Urothelium cell line (cell line): ENCODE measurements at regions not wholly inside any gene's neighbourhood (a gene's known extent, or its start where the extent isn't known, plus 50 kb on each side); places are given as distances from the start of the nearest gene placed in this dataset.

ENCODE experiments used
- DNase-seq: peaks from one replicate; pipeline ENCODE4 v3.0.0; 2011; ENCODE audit warnings: low spot score, mixed read lengths
- FAIRE-seq: peaks from 2 replicates; lab custom pipeline; 2011; peaks lifted over from hg19 to GRCh38; lab: Jason Lieb, UNC

DNA sequence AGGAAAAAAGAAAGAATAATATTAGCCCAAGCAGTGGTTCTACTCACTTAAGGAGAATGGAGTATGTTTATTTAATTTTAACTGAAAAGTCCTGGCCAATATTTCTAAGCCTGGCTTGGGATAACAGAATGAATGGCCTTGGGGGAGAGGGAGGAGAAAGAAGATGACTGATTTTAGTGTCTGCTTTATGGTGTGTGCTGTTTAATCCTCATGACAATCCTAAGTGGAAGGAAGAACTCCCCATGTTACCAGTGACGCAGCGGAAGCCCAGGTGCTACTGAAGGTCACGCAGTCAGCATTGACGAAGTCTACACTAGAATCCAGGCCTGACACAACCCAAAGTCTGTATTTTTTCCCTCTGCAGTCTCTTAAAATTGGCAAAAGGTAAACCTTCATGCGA is 50.5 kb downstream of the PALM2AKAP2 start:
- FAIRE-seq, result no peak
- DNase-seq, result no peak

DNA sequence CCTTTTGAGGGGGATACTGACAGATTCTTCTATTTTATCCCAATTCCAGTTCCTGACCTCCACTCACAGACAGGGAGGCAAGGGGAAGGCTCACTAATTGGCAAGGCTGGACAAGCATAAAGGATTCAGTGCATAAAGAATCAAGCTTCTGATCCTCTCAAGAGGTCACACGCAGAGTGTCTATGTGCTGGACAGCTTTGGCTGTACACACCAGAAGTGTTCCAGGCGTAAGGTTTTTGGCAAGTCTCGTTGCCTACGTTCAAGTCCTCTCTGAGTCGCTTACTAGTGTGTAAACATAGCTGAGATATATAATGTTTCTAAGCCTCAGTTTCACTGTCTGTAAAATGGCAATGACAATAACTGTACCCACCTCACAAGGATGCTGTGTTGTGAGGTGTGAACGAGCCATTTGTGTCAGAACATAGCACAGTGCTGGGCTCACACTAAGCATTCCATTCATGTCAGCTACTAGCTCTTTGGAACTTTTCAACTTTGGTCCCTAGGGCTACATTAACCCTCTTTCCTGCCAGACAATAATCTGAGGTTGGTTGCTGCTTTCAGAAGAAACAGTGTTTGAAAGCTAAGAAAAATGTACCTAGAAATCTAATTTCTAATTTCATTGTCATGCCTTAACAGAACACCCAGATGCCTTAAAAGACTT is 52.1 kb downstream of the PALM2AKAP2 start:
- FAIRE-seq (no peak), DNase-seq (no peak)

DNA sequence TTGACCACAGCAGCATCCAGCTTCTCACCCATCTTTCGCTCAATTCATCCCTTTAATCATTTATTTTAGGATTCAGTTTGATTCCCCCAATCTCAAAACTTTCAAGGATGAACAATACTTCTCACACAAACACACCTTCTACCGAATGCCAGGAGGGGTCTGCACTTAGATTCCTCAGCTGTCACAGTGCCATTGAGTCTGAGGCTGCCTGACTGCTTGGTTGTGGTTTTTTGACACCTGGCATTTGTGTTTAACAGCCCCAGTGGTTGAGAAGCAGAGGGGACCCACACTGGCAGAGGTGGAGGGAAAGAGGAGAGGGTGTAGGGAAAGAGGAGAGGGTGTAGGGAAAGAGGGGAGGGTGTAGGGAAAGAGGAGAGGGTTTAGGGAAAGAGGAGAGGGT is 54.9 kb downstream of the PALM2AKAP2 start:
- FAIRE-seq, result no peak
- no peak for DNase-seq

DNA sequence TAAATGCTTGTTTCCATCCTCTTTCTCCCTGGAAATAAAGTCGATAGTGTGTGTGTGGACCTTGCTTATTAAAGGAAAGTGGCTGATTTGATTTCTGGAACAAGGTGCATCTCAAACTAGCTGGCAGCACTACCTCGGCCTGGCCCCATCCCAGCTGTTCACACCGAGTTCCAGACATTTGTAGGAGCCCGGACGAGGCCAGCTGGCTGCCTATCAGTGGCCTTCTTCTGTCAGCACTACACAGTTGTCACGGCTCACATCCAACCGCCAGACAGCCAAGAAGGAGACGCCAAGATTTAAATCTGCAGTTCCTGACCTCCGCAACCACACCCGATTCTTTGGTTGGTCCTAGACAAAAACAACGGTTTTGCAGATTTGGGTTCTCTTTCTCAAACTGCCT is 63.6 kb downstream of the PALM2AKAP2 start:
- FAIRE-seq (no peak), DNase-seq (no peak)

DNA sequence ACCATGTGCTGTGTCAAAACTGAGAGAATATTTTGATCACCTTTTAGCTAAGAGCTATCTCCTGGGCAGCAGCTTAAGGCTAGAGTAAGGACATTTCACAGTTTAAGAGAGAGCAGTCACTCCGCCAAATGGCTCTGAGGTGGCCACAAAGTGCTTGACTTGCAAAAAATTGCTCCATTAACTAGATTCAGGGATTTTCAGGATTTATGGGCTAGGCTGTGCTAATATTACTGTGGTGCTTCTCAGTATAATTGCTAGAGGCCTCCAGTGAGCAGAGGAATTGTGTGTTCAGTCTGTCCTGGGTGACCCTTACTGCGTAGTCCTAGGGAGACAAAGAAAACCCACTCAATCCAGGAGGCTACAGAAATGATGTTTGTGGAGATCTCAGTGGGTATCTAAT is 65.2 kb downstream of the PALM2AKAP2 start:
- no peak for DNase-seq
- no peak for FAIRE-seq

DNA sequence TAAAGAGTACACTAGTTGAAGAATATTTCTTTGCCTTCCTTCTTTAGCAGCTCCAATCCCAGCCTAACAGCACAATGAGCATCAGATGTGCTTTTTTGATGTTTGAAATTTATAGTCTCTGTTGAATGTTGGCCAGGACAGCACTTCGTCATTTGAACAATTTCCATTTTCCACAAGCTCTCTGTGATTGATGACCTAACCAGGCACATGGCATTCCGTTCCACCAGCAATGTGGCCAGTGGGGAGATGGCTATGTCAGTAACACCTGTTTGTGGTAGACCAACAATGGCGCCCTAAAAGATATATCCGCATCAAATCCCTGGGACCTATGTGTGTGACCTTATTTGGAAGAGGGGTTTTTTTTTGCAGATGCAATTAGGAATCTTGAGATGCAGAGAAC is 66.8 kb downstream of the PALM2AKAP2 start:
- FAIRE-seq (no peak), DNase-seq (no peak)

DNA sequence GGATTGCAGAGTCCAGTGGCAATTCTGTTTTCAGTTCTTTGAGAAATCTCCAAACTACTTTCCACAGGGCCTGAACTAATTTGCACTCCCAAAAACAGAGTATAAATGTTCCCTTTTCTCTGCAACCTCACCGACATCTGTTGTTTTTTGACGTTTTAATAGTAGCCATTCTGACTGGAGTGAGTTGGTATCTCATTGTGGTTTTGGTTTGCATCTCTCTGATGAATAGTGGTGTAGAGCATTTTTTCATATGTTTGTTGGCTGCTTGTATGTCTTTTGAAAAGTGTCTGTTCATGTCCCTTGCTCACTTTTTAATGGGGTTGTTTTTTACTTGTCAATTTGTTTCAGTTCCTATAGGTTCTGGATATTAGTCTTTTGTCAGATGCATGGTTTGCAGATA is 72.6 kb downstream of the PALM2AKAP2 start:
- FAIRE-seq (no peak), DNase-seq (no peak)

DNA sequence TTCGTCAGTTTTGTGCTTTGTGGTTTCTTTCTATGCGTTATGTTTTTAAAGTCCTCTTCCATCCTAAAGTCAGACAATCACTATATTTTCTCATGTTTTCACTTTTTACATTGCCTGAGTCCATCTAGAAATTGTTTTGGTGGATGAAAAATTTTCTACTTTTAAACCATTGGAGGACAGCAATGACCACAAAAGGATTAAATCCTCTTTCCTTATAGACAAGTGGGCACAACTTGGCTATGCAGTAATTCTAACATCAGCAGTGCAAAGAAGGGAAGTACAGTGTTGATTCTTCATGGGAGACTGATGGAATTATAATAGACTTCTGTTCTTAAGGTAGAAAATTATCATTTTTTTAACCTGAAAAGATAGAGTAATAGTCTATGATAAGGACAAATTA is 75.5 kb downstream of the PALM2AKAP2 start:
- no peak for DNase-seq
- FAIRE-seq, result no peak

DNA sequence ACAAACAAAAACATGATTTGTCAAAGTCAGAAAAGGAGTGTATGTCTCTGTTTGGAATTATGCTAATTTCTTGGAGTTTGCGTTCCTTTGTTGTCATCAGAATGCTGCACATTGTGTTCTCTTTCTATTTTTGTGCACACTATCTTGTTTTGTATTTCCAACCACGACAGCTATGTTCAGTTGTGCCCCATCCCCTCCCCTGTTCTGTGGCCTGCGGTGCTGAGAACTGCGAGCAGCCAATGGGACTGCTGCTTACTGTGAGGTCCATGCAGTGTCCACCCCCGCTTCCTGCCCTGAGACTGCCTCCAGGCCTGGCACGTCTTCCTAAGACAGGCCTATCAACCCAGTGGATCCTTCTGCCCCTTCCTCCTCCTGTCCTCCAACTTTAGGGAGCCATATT is 76.8 kb downstream of the PALM2AKAP2 start:
- FAIRE-seq (no peak), DNase-seq (peak; percentile 12)

DNA sequence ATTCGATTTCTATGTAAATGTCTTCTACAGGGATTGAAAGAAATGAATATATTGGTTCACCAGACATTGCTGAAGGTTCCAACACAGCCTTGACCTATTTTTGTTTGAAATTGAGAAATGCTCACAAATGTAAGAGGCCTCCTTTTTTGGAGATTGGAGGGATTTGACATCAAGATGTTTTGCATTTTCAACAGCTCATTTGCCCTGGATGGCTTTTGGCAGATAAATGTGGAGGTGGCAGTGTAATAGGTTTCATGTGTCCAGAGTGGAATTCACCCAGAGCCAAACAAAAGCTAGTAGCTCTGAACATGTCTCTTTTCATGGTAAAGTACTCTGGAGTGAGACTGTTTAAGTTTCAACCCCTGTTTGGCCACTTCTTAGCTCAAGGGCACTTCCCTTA is 77.3 kb downstream of the PALM2AKAP2 start:
- FAIRE-seq (no peak), DNase-seq (no peak)

DNA sequence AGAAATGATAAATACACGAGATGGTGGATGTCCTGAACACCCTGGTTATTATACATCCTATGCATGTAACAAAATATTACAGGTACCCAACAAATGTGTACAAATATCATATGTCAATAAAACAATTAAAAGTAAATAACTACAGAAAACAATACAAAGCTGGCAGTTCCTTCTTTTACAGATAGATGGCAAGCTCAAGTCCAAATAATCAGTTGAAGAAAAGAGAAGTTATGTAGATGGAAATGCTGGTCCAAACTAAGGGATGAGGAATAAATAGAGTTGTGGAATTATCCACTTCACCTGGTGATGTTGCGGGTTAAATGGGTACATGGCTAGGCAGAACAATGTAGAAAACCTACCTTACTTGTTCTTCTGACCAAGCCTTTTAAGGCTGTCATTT is 79.4 kb downstream of the PALM2AKAP2 start:
- DNase-seq (no peak), FAIRE-seq (no peak)

DNA sequence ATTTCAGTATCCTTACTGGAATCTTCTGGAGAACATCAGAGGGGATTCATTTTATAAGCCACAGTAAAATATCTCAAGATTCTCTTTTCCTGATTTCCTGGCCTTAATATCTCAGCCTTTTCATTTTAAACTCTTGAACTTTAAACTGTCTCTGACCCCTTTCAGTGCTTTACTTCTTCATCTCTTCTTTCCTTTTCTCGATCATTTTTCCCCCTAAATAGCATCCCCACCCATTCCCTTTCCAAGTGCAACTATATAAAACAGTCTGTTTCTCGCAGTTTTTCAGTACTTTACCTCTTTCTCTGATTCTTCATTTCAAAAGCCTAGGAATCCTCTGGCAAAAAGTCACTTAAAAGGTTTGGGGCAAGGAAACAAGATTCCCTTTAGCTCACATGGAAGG is 80.5 kb downstream of the PALM2AKAP2 start:
- FAIRE-seq (no peak), DNase-seq (no peak)

DNA sequence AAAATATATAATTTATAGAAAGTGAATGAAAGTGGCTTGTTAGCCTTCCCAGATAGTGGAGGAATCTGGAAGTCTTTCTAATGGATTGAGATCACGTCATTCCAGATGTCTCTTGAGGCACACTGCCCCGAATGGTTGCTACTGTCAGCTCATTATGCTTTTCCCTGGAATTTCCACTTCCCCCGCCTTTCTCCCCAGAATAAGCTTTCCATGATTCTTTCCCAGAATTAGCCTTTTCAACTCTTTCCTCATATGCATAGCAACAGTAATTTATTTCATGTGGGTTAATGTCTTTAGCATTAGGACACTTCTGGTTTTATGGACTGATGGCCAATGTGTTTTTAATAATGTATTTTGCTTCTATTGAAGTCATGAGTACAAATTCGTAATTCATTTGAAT is 81.5 kb downstream of the PALM2AKAP2 start:
- DNase-seq (no peak), FAIRE-seq (no peak)

DNA sequence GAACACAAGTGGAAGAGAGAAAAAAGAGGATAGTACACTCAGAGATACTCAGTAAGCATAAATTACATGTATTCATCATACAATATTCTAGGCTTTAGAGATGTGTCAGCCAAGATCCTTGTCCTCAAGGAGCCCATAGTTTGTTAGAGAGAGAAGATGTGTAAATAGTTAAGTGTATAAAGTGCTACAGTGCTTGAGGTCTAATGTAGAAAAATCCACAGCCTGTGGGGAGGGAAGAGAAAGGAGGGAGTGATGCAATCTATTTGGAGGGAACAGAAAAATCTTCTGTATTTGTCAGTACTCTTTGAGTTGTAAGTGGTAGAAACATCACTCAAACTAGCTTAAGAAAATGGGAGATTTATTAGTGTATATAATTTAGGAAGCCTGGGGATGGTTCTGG is 81.9 kb downstream of the PALM2AKAP2 start:
- no peak for DNase-seq

DNA sequence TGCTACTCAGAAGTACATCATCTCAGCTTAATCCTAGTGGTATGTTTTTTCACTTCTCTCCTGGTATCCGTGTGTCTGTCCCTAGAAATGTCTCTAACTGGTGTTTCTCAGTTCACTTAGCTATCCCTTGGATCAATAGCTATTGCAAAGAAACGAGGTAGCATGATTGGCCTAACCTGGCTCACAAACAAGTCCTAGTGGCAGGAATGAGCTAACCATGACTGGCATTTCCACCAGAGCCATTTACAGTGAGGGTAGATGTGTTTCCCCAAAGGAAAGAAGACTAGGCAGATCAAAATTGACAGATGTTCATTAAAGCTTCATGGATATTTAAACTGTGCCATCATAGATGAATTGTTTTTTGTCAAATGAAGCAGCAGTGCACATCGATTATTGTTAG is 82.5 kb downstream of the PALM2AKAP2 start:
- FAIRE-seq, result no peak
- DNase-seq, result no peak

More for the DNA sequence above, 81.9 kb downstream of the PALM2AKAP2 start:
- FAIRE-seq, result no peak

DNA sequence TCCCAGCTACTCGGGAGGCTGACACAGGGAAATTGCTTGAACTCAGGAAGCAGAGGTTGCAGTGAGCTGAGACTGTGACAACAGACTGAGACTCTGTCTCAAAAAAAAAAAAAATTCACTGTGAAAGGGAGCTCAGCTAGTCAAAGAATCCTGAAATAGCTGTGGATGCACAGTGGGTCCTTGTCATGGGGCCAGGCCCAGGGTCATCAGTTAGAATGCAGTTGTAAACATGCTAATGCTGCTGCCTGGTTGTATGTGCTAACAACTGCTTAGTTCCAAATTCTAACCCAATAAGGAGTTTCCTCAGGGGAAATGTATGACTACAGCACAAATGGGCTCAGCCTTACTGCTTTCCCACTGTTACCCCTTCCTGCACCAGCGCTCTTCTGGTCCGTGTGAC is 84.0 kb downstream of the PALM2AKAP2 start:
- no peak for DNase-seq

DNA sequence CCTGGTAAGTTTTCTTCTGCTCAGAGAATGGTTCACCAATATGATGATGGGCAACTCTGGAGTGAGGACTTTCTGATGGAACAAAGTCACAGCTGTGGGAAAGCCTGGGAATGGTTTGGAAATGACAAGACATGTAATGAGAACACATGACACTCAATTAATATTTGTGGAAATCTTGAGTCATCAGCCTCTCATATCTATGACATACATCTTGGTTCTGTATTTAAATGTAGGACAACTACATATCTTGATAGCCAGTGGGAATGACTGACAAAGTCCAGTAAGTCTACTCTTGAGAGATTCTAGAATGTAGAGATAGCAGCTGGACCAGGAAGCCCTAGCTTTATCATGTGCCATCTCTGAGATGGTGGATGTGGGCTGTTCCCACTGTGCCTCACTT is 85.5 kb downstream of the PALM2AKAP2 start:
- no peak for FAIRE-seq
- no peak for DNase-seq

More for the DNA sequence above, 84.0 kb downstream of the PALM2AKAP2 start:
- FAIRE-seq, result no peak

DNA sequence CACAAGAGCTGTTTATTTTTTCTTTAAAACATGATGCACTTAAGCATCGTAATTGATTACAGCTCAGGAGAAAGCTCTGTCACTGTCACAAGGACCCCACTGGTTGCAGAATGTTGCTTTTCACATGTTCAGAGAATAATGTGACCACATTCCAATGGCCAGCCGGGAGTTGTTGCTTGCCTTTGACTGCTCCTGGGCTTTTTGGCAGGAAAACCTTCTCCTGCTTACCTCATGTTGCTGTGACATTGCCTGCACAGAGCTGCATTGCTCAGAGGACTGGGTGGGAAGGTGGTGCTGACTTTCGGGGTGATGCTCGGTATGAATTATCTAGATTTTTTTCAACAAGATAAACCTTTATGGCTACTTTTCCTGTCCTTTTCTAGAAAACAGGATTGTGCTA is 88.2 kb downstream of the PALM2AKAP2 start:
- FAIRE-seq (no peak), DNase-seq (no peak)

DNA sequence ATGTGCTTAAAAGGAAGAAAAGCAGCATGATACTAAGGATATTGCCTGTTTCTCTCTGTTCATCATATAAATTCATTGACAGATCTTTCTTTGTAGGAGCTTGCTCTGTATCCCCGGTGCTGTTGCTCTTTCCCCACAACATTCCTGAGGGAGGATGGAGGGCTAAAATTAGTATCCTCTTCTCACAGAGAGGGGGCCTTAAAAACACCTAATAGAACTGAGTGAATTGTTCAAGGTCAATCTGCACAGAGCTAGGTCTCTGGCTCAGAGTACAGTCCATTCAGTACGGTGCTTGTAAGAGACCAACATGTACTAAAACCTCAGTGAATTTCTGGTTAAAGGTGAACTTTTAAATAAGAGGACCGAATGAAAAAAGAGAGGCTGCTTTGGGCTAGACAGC is 88.7 kb downstream of the PALM2AKAP2 start:
- FAIRE-seq, result no peak
- DNase-seq, result no peak

DNA sequence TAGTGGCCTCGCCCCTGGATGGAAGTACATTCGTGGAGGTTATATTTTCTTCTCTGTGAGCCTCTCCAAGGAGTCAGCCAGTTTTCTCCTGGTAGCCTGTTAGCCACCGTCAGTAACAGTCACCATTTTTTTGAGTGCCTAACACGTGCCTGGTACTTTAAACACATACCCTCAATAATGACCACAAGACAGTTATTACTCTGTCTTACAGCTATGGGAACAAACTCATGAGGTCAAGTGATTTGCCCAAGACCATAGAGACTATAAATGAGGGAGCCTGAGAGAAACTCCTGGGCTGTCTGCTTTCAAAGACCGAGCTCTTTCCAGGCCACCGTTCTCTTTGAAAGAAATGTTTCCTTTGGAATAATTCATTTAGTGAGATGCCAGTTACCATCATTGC is 90.4 kb downstream of the PALM2AKAP2 start:
- FAIRE-seq (no peak), DNase-seq (no peak)

DNA sequence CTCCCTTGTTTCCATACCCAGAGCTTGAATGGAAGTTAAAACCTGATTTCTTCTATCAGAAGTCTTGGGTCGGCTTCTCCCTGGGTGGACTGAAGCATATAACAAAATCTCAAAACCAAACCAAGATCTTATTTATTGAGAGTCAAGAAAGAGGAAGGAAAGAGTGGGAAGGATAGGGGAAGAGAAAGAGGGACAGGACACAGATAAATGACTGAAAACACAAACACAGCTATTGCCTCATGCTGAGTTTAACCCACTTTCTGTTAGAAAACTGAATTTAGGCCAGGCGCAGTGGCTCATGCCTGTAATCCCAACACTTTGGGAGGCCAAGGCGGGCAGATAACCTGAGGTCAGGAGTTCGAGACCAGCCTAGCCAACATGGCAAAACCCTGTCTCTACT is 92.9 kb downstream of the PALM2AKAP2 start:
- FAIRE-seq, result no peak
- DNase-seq, result no peak

DNA sequence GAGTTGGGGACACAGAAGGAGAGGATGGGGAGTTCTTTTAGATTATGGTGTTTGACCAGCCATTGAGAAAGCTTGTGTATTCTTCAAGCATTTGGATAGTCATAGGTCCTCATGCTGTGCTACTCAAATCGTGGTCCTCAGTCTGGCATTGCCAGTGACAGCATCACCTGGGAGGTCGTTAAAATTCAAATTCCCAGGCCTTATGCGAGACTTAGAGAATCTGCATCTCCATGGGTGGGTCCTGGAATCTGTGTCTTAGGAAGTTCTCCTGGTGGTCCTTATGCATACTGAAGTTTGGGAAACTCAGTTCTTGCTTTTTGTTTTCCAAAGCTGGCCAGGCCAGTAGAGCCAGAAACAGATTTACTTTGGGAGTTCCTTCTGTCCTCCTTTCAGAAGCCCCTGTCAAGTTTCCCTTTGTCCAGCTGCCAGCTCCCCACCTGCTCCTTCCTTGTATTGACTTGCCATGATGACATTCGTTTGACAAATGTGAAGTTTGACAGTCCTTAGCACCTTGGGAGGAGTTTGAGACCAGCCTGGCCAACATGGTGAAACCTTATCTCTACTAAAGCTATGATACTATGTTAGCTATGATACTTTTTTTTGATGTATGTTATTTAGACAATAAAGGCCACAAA is 95.6 kb downstream of the PALM2AKAP2 start:
- FAIRE-seq (no peak), DNase-seq (no peak)
